ES-I3 (cell line): ENCODE measurements at regions not wholly inside any gene's neighbourhood (a gene's known extent, or its start where the extent isn't known, plus 50 kb on each side); places are given as distances from the start of the nearest gene placed in this dataset.
A peak's percentile ranks its signal among the peaks of the same experiment; 100 is the strongest.
"Not testable (repeated sequence)": the region's sequence is repeated elsewhere in the genome, so short reads cannot be mapped to it uniquely, and the experiment has no call there.

Source experiments
- H3K36me3 ChIP-seq: 2 replicates; pipeline ENCODE4 v1.6.1; 2013; ENCODE audit warnings: mild to moderate bottlenecking, low read length, control low read depth, moderate library complexity; ENCODE audit not compliant: insufficient read depth
- H3K4me1 ChIP-seq: 2 replicates; pipeline ENCODE4 v1.6.1; 2013; ENCODE audit warnings: mild to moderate bottlenecking, control low read depth, low read length; ENCODE audit not compliant: insufficient read depth
- H3K9ac ChIP-seq: 2 replicates; pipeline ENCODE4 v1.6.1; 2013; ENCODE audit warnings: low read depth, mild to moderate bottlenecking, low read length, moderate library complexity
- H3K9me3 ChIP-seq: 2 replicates; pipeline ENCODE4 v1.6.1; 2013; ENCODE audit warnings: mild to moderate bottlenecking, low read length, moderate library complexity; ENCODE audit not compliant: control insufficient read depth, insufficient read depth

DNA sequence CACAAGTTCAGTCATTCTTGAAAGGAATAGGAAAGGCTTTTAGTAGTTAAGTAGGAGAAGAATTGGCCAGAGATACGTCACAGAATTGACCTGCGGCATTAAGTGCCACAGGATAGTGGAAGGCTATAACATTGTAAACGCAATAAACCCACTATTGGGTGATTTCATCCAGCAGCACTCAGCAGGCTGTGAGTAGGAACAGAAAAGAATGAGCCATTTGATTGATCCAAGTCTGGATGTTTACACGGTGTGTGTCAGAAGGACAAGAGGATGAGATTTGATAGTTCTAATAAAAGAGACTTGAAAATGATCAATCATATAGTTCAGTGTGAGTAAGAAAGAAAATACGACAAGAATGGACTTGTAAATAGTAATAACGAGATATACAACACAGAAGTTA lies 110.0 kb upstream of the MTAP start:
- no peaks in the 10 kb centered on the region for H3K9me3 ChIP-seq
- no peaks in the 10 kb centered on the region for H3K4me1 ChIP-seq
- H3K36me3 ChIP-seq, result no peaks in the 10 kb centered on the region
- no peak overlapping the region for H3K9ac ChIP-seq

DNA sequence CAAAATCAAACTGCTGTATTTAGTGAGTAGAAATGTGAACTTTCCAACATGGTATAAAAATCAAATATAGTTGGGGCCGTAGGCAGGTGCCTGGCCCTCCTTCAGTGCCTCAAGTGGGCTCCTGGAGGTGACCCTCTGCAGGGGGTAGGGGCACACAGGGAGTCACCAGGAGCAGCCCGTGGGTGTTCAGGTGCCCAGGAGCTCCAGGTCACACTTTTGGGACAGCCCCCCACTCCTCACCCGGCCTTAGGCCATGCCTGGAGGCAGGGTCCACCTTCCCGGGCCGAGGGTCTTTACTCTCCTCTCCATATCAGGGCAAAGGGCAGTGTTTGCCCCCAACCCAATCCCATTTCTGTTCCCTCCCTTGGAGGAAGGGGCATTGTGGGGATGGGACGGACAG lies 108.0 kb upstream of the MTAP start:
- H3K4me1 ChIP-seq, result no peaks in the 10 kb centered on the region
- H3K9ac ChIP-seq, result no peak overlapping the region
- H3K9me3 ChIP-seq, result no peaks in the 10 kb centered on the region
- H3K36me3 ChIP-seq, result no peaks in the 10 kb centered on the region

DNA sequence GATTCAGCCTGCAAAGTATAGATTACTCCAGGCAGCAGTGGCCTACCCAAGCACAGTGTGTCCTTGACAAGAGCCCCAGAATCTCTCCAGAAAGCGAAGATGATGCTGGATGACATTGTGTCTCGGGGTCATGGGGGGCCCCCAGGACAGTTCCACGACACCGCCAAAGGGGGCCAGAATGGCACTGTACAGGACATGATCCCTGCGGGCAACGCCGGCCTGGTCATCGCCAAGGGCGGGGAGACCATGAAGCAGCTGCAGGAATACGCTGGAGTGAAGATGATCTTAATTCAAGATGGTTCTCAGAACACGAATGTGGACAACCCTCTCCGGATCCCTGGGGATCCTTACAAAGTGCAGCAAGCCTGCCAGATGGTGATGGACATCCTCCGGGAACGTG lies 107.0 kb upstream of the MTAP start:
- no peaks in the 10 kb centered on the region for H3K4me1 ChIP-seq
- no peaks in the 10 kb centered on the region for H3K36me3 ChIP-seq
- no peak overlapping the region for H3K9ac ChIP-seq
- no peaks in the 10 kb centered on the region for H3K9me3 ChIP-seq

DNA sequence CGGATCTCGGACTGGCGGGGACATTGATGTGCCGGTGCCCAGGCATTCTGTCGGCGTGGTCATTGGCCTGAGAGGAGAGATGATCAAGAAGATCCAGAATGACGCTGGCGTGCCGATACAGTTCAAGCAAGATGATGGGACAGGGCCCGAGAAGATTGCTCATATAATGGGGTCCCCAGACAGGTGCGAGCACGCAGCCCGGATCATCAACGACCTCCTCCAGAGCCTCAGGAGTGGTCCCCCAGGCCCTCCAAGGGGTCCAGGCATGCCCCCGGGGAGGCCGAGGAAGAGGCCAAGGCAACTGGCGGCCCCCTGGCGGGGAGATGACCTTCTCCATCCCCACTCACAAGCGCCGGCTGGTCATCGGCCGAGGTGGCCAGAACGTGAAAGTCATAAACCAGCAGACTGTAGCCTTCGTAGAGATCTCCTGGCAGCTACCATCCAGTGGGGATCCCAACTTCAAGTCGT lies 106.5 kb upstream of the MTAP start:
- H3K9ac ChIP-seq, result no peak overlapping the region
- H3K36me3 ChIP-seq, result no peaks in the 10 kb centered on the region
- H3K4me1 ChIP-seq, result no peaks in the 10 kb centered on the region
- H3K9me3 ChIP-seq, result no peaks in the 10 kb centered on the region

DNA sequence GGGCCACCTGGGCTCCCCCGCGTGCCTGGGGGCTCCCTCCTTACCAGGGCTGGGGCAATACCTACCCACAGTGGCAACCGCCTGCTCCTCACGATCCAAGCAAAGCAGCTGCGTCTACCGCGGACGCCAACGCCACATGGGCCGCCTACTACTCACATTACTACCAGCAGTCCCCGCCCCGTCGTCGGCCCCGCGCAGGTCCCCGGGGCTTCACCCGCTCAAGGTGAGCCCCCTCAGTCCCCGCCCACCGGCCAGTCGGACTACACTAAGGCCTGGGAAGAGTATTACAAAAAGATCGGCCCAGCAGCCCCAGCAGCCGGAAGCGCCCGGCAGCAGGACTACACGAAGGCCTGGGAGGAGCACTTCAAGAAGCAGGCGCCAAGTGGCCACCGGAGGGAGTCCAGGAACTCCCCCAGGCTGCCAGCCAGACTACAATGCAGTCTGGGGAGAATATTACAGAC lies 106.0 kb upstream of the MTAP start:
- no peaks in the 10 kb centered on the region for H3K9me3 ChIP-seq
- H3K9ac ChIP-seq, result peak overlapping the region; percentile 12
- H3K4me1 ChIP-seq, result no peaks in the 10 kb centered on the region
- no peaks in the 10 kb centered on the region for H3K36me3 ChIP-seq

DNA sequence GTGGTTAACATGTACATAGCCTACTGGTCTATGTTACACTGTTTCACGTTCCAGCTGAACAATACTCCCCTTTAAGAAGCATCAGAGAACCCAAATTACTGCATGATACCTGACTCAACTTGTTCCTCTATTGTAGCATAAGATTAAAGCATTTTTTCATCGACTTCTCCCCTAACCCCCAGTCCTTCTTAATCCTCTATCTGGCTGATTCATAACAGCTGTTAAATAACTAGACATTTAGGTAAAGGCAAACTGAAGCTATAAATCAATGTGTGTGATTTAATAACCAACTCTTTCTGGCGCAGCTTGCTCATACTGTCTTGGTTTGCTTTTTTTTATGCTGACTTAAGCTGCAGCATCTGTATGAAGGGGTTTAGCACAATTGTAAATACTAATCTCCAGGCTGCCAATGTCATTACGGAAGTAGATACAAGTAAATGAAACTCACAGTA lies 94.2 kb upstream of the MTAP start:
- no peak overlapping the region for H3K9ac ChIP-seq
- H3K36me3 ChIP-seq, result no peaks in the 10 kb centered on the region
- H3K9me3 ChIP-seq, result no peaks in the 10 kb centered on the region
- H3K4me1 ChIP-seq, result peaks cover 14% of the 10 kb centered on the region

DNA sequence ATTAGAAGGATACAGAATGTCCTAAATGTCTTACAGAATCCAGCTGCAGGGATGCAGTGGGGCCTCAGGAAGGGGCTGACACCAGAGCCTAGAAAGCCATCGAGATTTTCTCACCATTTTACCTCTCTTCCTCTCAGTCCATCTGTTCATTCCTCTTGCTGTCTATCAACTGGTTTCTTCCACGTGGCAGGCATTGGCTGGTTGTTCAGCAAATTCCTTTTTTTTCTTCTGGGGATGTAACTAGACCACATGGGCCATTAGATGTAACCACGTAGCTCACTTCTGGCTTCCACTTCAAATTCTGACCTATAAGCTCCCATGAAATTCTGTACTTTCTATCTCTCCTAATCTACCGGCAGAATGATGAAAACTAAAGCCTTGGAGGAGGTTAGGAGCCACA lies 93.6 kb upstream of the MTAP start:
- Histone ChIP-seq H3K9ac (no peak overlapping the region), H3K4me1 (peaks cover 14% of the 10 kb centered on the region), H3K9me3 (no peaks in the 10 kb centered on the region), H3K36me3 (no peaks in the 10 kb centered on the region)

DNA sequence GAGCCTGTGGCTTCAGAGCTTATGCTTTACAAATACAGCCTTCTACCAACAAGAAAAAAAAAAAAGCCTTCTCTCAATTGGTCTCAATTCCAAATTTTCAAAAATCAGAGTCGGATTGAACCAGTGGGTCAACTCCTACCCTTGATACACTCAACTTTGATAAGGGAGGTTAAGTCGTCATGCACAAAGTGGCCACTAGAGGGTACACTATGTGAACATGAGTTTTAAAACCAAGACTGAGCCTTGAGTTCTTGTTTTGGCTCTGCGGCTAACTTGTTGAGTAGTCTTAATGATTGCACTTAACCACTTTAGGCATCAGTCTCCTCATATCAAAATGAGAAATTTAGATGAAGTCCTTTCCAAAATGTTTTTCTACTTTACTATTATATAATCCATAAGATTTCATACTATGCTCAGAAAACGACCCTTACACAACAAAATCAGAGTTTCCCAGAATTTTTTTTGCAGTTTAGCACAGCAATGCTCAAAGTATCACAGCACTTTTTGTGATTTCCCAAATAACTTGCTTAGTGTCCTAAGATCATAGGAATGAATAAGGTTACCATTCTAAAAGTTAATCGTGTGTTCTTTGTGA lies 92.9 kb upstream of the MTAP start:
- Histone ChIP-seq H3K9ac (no peak overlapping the region), H3K36me3 (no peaks in the 10 kb centered on the region), H3K9me3 (no peaks in the 10 kb centered on the region), H3K4me1 (peaks cover 14% of the 10 kb centered on the region)

DNA sequence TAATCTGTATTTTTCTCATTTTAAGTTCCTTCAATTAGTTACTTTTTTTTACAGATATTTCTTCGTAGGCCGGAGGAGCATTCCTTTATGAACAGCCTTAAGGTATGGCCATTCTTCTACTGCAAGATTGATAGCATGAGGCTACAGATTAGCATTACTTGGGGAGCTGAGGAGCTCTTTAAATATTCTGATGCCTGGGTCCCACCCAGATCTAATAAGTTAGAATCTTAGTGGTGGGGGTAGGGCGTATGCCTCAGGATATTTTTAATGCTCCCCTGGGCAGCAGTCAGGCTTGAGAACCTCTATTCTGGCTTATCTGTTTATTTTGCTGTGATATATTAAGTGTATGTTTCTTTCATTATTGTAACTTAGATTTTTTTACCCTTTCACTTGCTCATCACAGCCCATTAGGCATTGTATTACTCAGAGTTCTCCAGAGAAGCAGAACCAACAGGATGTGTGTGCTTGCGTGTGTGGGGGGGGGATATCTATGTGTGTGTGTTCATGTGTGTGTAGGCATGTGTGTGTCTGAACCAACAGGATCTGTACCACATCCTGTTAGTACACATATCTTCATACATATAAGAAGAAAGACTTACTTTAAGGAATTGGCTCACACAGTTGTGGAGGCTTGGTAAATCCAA lies 91.8 kb upstream of the MTAP start:
- no peaks in the 10 kb centered on the region for H3K36me3 ChIP-seq
- H3K9ac ChIP-seq, result no peak overlapping the region
- H3K4me1 ChIP-seq, result peaks cover 14% of the 10 kb centered on the region
- no peaks in the 10 kb centered on the region for H3K9me3 ChIP-seq

DNA sequence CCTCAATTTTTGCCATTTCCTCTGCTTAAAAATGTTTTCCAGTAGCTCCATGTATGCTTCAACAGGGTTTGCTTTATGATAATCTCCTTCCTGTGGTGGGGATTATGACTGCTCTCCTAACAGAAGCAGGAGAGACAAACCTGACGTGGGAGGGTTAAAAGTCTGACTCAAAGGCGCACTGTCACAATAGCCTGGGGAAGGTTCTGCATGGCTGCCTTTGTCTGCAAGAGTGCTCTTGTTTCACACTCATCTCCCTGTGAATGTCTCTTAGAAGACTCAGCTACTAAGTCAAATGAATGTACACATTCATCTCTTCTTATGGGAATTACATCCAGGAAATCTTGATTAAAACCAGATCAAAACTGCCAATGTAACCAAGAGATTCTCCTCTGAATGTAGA lies 90.9 kb upstream of the MTAP start:
- Histone ChIP-seq H3K4me1 (peaks cover 14% of the 10 kb centered on the region), H3K9me3 (no peaks in the 10 kb centered on the region), H3K9ac (no peak overlapping the region), H3K36me3 (no peaks in the 10 kb centered on the region)

DNA sequence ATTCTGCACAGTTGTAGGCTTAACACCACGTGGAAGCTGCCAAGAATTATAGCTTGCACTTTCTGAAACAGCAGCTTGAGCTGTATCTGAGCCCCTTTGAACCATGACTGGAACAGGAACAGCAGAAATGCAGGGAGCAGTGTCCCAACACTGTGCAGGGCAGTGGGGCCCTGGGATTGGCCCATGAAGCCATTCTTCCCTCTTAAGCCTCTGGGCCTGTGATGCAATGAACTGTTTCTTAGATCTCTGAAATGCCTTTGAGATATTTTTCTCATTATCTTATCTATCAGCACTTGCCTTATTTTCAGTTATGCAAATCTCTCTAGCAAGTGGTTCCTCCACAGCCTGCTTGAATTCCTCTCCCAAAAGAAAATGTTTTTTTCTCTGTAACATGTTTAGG lies 87.0 kb upstream of the MTAP start:
- Histone ChIP-seq H3K9me3 (no peaks in the 10 kb centered on the region), H3K36me3 (no peaks in the 10 kb centered on the region), H3K9ac (no peak overlapping the region), H3K4me1 (peaks cover 14% of the 10 kb centered on the region)

DNA sequence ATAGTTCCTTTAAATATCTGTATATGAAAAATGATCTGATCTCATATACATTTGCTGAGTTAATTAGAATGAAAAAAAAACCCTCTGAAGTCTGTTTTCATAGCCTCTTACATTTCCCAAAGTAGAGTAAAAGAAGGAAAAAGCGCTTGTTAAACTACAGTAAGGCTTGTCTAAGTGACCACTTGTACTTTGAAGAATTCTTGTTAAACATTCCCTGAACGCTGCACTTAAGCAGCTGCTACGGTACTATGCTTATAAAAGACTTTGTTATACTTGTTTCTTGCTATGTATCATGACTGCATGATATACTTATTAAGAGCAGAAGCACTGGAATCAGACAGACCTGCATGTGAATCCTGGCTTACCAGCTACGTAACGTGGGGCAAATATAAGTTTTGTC lies 81.7 kb upstream of the MTAP start:
- Histone ChIP-seq H3K9me3 (no peaks in the 10 kb centered on the region), H3K36me3 (no peaks in the 10 kb centered on the region), H3K9ac (no peak overlapping the region), H3K4me1 (no peaks in the 10 kb centered on the region)

DNA sequence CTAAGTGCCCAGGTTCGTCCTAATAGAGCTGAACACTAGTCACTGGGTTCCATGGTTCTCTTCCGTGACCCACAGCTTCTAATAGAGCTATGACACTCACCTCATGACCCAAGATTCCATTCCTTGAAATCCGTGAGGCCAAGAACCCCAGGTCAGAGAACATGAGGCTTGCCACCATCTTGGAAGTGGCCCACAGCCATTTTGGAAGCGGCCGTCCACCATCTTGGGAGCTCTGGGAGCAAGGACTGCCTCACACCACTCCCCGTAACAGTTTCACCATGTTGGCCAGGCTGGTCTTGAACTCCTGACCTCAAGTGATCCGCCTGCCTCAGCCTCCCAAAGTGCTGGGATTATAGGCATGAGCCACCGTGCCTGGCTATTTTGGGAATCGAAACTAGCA lies 75.0 kb upstream of the MTAP start:
- H3K9me3 ChIP-seq, H3K36me3 ChIP-seq, H3K4me1 ChIP-seq, H3K9ac ChIP-seq: not testable (repeated sequence)

DNA sequence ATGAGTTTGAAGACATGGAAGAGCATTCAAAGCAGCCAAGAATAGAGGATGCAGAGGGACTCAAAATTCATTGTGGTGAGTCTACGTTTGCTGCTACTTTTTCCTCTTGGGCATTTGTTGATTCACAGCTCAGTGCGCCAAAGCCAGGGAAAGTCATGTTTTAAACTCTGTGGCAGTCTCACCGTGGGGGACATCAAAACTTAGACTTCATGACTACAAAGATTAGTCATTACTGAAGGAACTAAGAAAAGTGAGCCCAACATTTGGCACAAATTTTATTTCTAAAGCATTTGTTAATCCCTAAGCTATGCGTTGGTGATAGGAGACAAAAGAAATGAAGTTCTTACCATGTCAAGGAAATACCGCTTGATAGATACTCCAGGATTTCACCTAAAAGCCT lies 73.7 kb upstream of the MTAP start:
- no peaks in the 10 kb centered on the region for H3K4me1 ChIP-seq
- no peaks in the 10 kb centered on the region for H3K9me3 ChIP-seq
- no peak overlapping the region for H3K9ac ChIP-seq
- H3K36me3 ChIP-seq, result no peaks in the 10 kb centered on the region

DNA sequence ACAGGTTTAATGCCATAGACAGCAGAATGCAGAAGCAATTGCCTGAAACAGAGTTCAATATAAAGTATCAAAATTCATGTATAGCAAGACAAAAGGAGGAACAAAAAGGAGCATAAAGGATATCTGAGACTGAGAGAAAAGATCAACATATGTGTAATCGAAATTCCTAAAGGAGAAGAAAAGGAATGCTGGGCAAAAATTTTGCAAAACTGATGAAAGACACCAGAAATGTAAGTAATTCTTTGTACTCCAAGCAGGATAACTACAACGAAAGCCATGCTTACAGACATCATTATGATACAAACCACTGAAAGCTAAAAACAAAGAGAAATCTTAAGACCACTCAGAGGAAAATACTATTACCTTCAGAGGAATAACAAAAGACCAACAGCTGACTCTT lies 72.8 kb upstream of the MTAP start:
- H3K36me3 ChIP-seq, result no peaks in the 10 kb centered on the region
- no peaks in the 10 kb centered on the region for H3K4me1 ChIP-seq
- no peak overlapping the region for H3K9ac ChIP-seq
- H3K9me3 ChIP-seq, result no peaks in the 10 kb centered on the region
